GM12878 (cell line): ENCODE measurements at regions not wholly inside any gene's neighbourhood (a gene's known extent, or its start where the extent isn't known, plus 50 kb on each side); places are given as distances from the start of the nearest gene placed in this dataset.

Source experiments
- ATAC-seq: fragments of 200-7000 bp; cut with Tn5 transposase; 3 replicates; pipeline ENCODE4 v1.9.1; 2020; ENCODE audit warnings: mild to moderate bottlenecking, moderate library complexity
- BruUV-seq: library from RNA; stranded (reverse); fragments of 400-500 nt; replicated peaks from 2 replicates; lab custom pipeline; 2021; lab: Mats Ljungman, UMichigan
- CTCF ChIA-PET: fragments of 300-600 bp; sonication (Branson Sonifier 250); formaldehyde crosslinking; extraction: SDS; loops from one replicate; lab custom pipeline; 2021; ENCODE audit warnings: inconsistent platforms; lab: Yijun Ruan, JAX
- POLR2A ChIA-PET: fragments of 350-600 bp; formaldehyde crosslinking; extraction: SDS; loops from one replicate; lab custom pipeline; 2021; ENCODE audit warnings: inconsistent platforms; lab: Charles Lee
- RAD21 ChIA-PET: fragments of 300-600 bp; sonication (Branson Sonifier 250); formaldehyde crosslinking; loops from one replicate; lab custom pipeline; 2023; ENCODE audit warnings: antibody characterized with exemption; ENCODE audit not compliant: unreplicated experiment; lab: Charles Lee
- SMC1A ChIA-PET: fragments of 300-600 bp; sonication (Branson Sonifier 250); formaldehyde crosslinking; loops from one replicate; lab custom pipeline; 2023; ENCODE audit not compliant: unreplicated experiment, uncharacterized antibody; lab: Charles Lee
- DNase-seq: peaks from one replicate; pipeline ENCODE4 v3.0.0-alpha.2; 2011; ENCODE audit warnings: low read depth, low spot score
- FAIRE-seq: peaks from 3 replicates; lab custom pipeline; 2011; peaks lifted over from hg19 to GRCh38; lab: Jason Lieb, UNC
- H2AFZ ChIP-seq: 2 replicates; pipeline ENCODE4 v1.6.0; 2011; ENCODE audit warnings: low read depth, low read length, control low read depth; ENCODE audit not compliant: control insufficient read depth
- H3K27ac ChIP-seq: 2 replicates; pipeline ENCODE4 v1.5.1; 2011; ENCODE audit warnings: control low read depth; ENCODE audit not compliant: control insufficient read depth, insufficient read depth
- H3K27me3 ChIP-seq, 2 experiments: replicated peaks in 1 of 2; 2 replicates each; pipeline versions ENCODE4 v1.6.0 to v1.6.1; 2011; ENCODE audit warnings: low read length in 1 of 2; ENCODE audit not compliant: control insufficient read depth in 2 of 2, insufficient read depth in 2 of 2
- H3K36me3 ChIP-seq, 2 experiments: 2 replicates each; pipeline ENCODE4 v1.5.1; 2011; ENCODE audit warnings: low read length in 1 of 2; ENCODE audit not compliant: control insufficient read depth in 2 of 2, insufficient read depth in 2 of 2
- H3K4me1 ChIP-seq: 2 replicates; pipeline ENCODE4 v1.6.1; 2011; ENCODE audit warnings: mild to moderate bottlenecking, low read length, moderate library complexity, mixed read lengths; ENCODE audit not compliant: control insufficient read depth, insufficient read depth
- H3K4me2 ChIP-seq: 2 replicates; pipeline ENCODE4 v1.6.0; 2011; ENCODE audit warnings: control low read depth; ENCODE audit not compliant: control insufficient read depth, insufficient read depth
- H3K4me3 ChIP-seq: fragments of 200-600 bp; sonication (generic); 2 replicates; pipeline ENCODE4 v1.5.1; 2016
- H3K79me2 ChIP-seq: 2 replicates; pipeline ENCODE4 v1.6.0; 2011; ENCODE audit warnings: low read length; ENCODE audit not compliant: control insufficient read depth, insufficient read depth
- H3K9ac ChIP-seq: 2 replicates; pipeline ENCODE4 v1.8.0; 2011; ENCODE audit warnings: low read length, control low read depth, mixed read lengths; ENCODE audit not compliant: control insufficient read depth, insufficient read depth
- H3K9me3 ChIP-seq: replicated peaks from 3 replicates; pipeline ENCODE4 v1.5.1; 2011; ENCODE audit warnings: mild to moderate bottlenecking, low read length; ENCODE audit not compliant: control insufficient read depth, insufficient read depth
- H4K20me1 ChIP-seq: 2 replicates; pipeline ENCODE4 v1.6.0; 2011; ENCODE audit not compliant: control insufficient read depth, insufficient read depth
- CREB1 ChIP-seq: IDR thresholded peaks from 2 replicates; pipeline ENCODE4 v1.6.1; 2012; ENCODE audit warnings: low read depth, mild to moderate bottlenecking, inconsistent platforms
- ESRRA ChIP-seq: IDR thresholded peaks from 2 replicates; pipeline ENCODE4 v1.6.1; 2012; ENCODE audit warnings: mild to moderate bottlenecking, low read length, improper control_type of control experiment
- MTA3 ChIP-seq: IDR thresholded peaks from 2 replicates; pipeline ENCODE4 v1.6.1; 2012; ENCODE audit warnings: low read length, inconsistent platforms, borderline replicate concordance
- MYB ChIP-seq: fragments of 150-350 bp; IDR thresholded peaks from 2 replicates; pipeline ENCODE4 v1.6.1; 2014; ENCODE audit warnings: mild to moderate bottlenecking, low read depth, low read length, borderline replicate concordance
- NFXL1 ChIP-seq: fragments of 450-650 bp; IDR thresholded peaks from 2 replicates; pipeline ENCODE4 v1.6.1; 2017; ENCODE audit warnings: antibody characterized with exemption, mild to moderate bottlenecking, borderline replicate concordance
- NR2C2 ChIP-seq: IDR thresholded peaks from 2 replicates; pipeline ENCODE4 v1.6.1; 2011; ENCODE audit warnings: borderline replicate concordance, low read depth; ENCODE audit not compliant: control insufficient read depth, insufficient read length
- POU2F2 ChIP-seq: IDR thresholded peaks from 3 replicates; pipeline ENCODE4 v1.6.1; 2011; ENCODE audit warnings: low read depth, mild to moderate bottlenecking, low read length, borderline replicate concordance
- RUNX3 ChIP-seq: IDR thresholded peaks from 2 replicates; pipeline ENCODE4 v1.6.1; 2012; ENCODE audit warnings: low read length, inconsistent platforms
- SMARCA5 ChIP-seq: fragments of 450-650 bp; IDR thresholded peaks from 2 replicates; pipeline ENCODE4 v1.6.1; 2017; ENCODE audit warnings: mild to moderate bottlenecking
- SPI1 ChIP-seq: IDR thresholded peaks from 2 replicates; pipeline ENCODE4 v1.6.1; 2011; ENCODE audit warnings: low read depth, mild to moderate bottlenecking, low read length, moderate library complexity, borderline replicate concordance; ENCODE audit not compliant: insufficient read depth
- TAF1 ChIP-seq: IDR thresholded peaks from 2 replicates; pipeline ENCODE4 v1.6.1; 2011; ENCODE audit warnings: mild to moderate bottlenecking, low read depth, low read length, borderline replicate concordance
- WGBS: methylation state at CpG from one replicate; pipeline ENCODE4 v1.1.6; 2016; ENCODE audit warnings: low lambda C conversion rate; ENCODE audit not compliant: insufficient replicate concordance, insufficient coverage; ENCODE audit errors: missing lambda C conversion rate; 5-methylcytosine and 5-hydroxymethylcytosine counted together
- in situ Hi-C: fragments of 300-500 bp; cut with MboI; formaldehyde crosslinking; loops from 9 replicates; pipeline ENCODE4 v1.14.3; 2018; ENCODE audit warnings: mixed read lengths
- intact Hi-C: fragments of 100-400 bp; cut with micrococcal nuclease; formaldehyde crosslinking; loops from one replicate; pipeline ENCODE4 v1.14.2; 2022; ENCODE audit not compliant: unreplicated experiment
- TF ChIP-seq, protein P1 (sequence below), 3 experiments: IDR thresholded peaks in 2 of 3; conservative IDR thresholded peaks in 1 of 3; 2 replicates each; pipeline ENCODE4 v1.5.1; 2011; ENCODE audit warnings: low read depth in 3 of 3, low read length in 3 of 3, mild to moderate bottlenecking in 3 of 3, control low read depth in 2 of 3, moderate library complexity in 2 of 3, inconsistent platforms in 1 of 3, mixed read lengths in 1 of 3; ENCODE audit not compliant: control insufficient read depth in 2 of 3, insufficient read depth in 1 of 3; ENCODE audit errors: extremely low read depth in 1 of 3

DNA sequence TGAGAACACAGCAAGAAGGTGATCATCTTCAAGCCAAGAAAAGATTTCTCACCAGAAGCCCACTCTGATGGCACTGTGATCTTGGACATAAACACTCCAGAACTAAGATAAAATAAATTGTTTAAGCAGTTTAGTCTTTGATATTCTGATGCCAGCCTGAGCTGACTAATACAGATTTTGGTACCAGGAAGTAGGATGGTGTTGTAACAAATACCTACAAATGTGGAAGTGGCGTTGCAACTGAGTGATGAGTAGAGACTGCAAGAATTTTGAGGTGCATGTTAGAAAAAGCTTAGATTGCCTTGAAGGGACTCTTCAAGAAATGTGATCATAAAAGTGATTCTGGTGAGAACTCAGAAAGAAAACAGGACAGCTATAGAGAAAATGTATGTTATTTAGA lies 592.4 kb upstream of the DAB2 start:
- H3K36me3 ChIP-seq = no peaks in the 10 kb centered on the region
- ChIA-PET RAD21 (no interaction called here), SMC1A (interaction anchor here (1.4 kb wide), 1 partner anchor 14 kb away, joined by 4 read pairs; no protein-coding TSS in a partner anchor)
- no peak overlapping the region for H3K27ac ChIP-seq
- WGBS = 33% methylated on average over 1 of the region's 1 CpG
- FAIRE-seq = no peak
- no peaks in the 10 kb centered on the region for H3K79me2 ChIP-seq
- H3K4me2 ChIP-seq = no peak overlapping the region
- no peak overlapping the region for H2AFZ ChIP-seq
- intact Hi-C loops = no loop called here
- no peak for TF ChIP-seq MTA3
- TF ChIP-seq ESRRA = no peak
- TF ChIP-seq SPI1 = no peak
- TF ChIP-seq NR2C2 = no peak
- TF ChIP-seq RUNX3 = no peak
- TF ChIP-seq, protein P1, sequence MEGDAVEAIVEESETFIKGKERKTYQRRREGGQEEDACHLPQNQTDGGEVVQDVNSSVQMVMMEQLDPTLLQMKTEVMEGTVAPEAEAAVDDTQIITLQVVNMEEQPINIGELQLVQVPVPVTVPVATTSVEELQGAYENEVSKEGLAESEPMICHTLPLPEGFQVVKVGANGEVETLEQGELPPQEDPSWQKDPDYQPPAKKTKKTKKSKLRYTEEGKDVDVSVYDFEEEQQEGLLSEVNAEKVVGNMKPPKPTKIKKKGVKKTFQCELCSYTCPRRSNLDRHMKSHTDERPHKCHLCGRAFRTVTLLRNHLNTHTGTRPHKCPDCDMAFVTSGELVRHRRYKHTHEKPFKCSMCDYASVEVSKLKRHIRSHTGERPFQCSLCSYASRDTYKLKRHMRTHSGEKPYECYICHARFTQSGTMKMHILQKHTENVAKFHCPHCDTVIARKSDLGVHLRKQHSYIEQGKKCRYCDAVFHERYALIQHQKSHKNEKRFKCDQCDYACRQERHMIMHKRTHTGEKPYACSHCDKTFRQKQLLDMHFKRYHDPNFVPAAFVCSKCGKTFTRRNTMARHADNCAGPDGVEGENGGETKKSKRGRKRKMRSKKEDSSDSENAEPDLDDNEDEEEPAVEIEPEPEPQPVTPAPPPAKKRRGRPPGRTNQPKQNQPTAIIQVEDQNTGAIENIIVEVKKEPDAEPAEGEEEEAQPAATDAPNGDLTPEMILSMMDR (IDR thresholded peaks at IDR 0.05 in 2 of 3, conservative IDR thresholded peaks at IDR 0.05 in 1 of 3; ENCODE audit: control insufficient read depth in 2 of 3, extremely low read depth in 1 of 3, insufficient read depth in 1 of 3, low read depth in 3 of 3, low read length in 3 of 3) = no peak
- TF ChIP-seq NFXL1 = no peak
- TF ChIP-seq CREB1 = no peak
- TF ChIP-seq MYB = no peak
- TF ChIP-seq TAF1 = no peak
- no peak for TF ChIP-seq SMARCA5
- no peak for TF ChIP-seq POU2F2
- TF ChIP-seq, all 136 proteins: peak for 0
- H3K27me3 ChIP-seq = no peaks in the 10 kb centered on the region
- ChIA-PET CTCF (no interaction called here), POLR2A (no interaction called here)
- H4K20me1 ChIP-seq = no peaks in the 10 kb centered on the region
- no TSS peak for BruUV-seq
- H3K4me3 ChIP-seq = no peak overlapping the region
- no peaks in the 10 kb centered on the region for H3K4me1 ChIP-seq
- DNase-seq (no peak), ATAC-seq (no peak)
- in situ Hi-C loops = no loop called here
- no peaks in the 10 kb centered on the region for H3K9me3 ChIP-seq
- H3K9ac ChIP-seq = no peak overlapping the region
